ENCODE measurements at regions not wholly inside any gene's neighbourhood (a gene's known extent, or its start where the extent isn't known, plus 50 kb on each side); places are given as distances from the start of the nearest gene placed in this dataset.

- intact Hi-C loops (cut with micrococcal nuclease; ENCODE audit: unreplicated experiment): no loop called here
- H3K27ac ChIP-seq (ENCODE audit: low read depth, low read length, poor library complexity, severe bottlenecking): no peak overlapping the region
- no peak for TF ChIP-seq EZH2 (IDR thresholded peaks at IDR 0.05; ENCODE audit: borderline replicate concordance, low read depth, low read length, poor library complexity, severe bottlenecking)
- TF ChIP-seq, protein P1, sequence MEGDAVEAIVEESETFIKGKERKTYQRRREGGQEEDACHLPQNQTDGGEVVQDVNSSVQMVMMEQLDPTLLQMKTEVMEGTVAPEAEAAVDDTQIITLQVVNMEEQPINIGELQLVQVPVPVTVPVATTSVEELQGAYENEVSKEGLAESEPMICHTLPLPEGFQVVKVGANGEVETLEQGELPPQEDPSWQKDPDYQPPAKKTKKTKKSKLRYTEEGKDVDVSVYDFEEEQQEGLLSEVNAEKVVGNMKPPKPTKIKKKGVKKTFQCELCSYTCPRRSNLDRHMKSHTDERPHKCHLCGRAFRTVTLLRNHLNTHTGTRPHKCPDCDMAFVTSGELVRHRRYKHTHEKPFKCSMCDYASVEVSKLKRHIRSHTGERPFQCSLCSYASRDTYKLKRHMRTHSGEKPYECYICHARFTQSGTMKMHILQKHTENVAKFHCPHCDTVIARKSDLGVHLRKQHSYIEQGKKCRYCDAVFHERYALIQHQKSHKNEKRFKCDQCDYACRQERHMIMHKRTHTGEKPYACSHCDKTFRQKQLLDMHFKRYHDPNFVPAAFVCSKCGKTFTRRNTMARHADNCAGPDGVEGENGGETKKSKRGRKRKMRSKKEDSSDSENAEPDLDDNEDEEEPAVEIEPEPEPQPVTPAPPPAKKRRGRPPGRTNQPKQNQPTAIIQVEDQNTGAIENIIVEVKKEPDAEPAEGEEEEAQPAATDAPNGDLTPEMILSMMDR (conservative IDR thresholded peaks at IDR 0.05; ENCODE audit: low read depth, low read length): no peak
- no peaks in the 10 kb centered on the region for H3K9me3 ChIP-seq (ENCODE audit: low read depth, low read length, poor library complexity, severe bottlenecking)
- H3K36me3 ChIP-seq (ENCODE audit: insufficient read depth, low read length, poor library complexity, severe bottlenecking): no peaks in the 10 kb centered on the region
- no peak for DNase-seq (ENCODE audit: low spot score)
- no TSS peak for BruUV-seq (replicated peaks)
- ChIA-PET POLR2A (ENCODE audit: low non-redundant PET) (no interaction called here), CTCF (no interaction called here)
- no peaks in the 10 kb centered on the region for H3K27me3 ChIP-seq (replicated peaks; ENCODE audit: insufficient read depth, low read depth, low read length, poor library complexity)
- H3K4me3 ChIP-seq (ENCODE audit: low read depth, low read length, poor library complexity, severe bottlenecking): no peak overlapping the region
- no peaks in the 10 kb centered on the region for H3K4me1 ChIP-seq (ENCODE audit: insufficient read depth, low read length, poor library complexity, severe bottlenecking)
Observed at GRCh38 chr4:144868309-144868708, 222.4 kb downstream of the HHIP start.

DNA sequence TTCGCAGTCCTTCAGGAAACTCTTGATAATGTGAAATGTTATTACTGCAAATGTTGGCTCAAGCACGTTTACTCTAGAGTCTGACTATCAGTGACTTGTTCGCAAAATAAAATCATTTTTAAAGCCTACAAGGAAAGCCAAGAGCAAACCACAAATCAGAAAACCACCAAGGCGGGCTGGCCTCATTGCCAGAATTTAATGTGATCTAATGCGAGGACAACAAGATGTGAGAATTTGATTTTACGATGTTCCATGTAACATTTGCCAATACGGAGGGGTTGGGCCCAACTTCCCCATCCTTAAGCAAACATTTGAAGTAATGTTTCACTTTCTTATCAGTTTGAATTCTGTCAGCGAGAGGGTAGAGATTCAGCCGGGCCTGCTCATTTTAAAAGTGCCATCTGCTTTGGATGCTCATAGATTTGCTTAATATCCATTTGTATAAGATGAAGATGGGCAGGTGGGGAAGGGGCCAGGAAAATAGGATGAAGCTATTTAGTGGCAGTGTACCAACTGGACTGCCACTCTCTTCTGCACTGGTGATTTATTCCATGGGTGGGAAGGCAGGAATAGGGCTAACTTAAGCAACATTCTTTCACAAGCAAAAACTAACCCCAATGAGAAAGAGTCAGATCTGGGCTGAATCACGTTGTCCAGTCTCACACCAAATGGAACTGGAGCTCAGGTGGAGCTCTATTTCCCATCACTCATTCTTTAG lies 225.3 kb downstream of the ANAPC10 start:
- Histone ChIP-seq H3K4me1 (ENCODE audit: insufficient read depth, low read length, poor library complexity, severe bottlenecking) (no peaks in the 10 kb centered on the region), H3K9me3 (ENCODE audit: low read depth, low read length, poor library complexity, severe bottlenecking) (no peaks in the 10 kb centered on the region), H3K4me3 (ENCODE audit: low read depth, low read length, poor library complexity, severe bottlenecking) (no peak overlapping the region), H3K36me3 (ENCODE audit: insufficient read depth, low read length, poor library complexity, severe bottlenecking) (no peaks in the 10 kb centered on the region), H3K27ac (ENCODE audit: low read depth, low read length, poor library complexity, severe bottlenecking) (no peak overlapping the region), H3K27me3 (replicated peaks; ENCODE audit: insufficient read depth, low read depth, low read length, poor library complexity) (no peaks in the 10 kb centered on the region)
- DNase-seq (ENCODE audit: low spot score): no peak
- intact Hi-C loops (cut with micrococcal nuclease; ENCODE audit: unreplicated experiment): no loop called here
- POLR2A ChIA-PET (ENCODE audit: low non-redundant PET): no interaction called here
- no TSS peak for BruUV-seq (replicated peaks)
- no peak for TF ChIP-seq EZH2 (IDR thresholded peaks at IDR 0.05; ENCODE audit: borderline replicate concordance, low read depth, low read length, poor library complexity, severe bottlenecking)
- CTCF ChIA-PET: no interaction called here

GRCh38 chr4:144873226-144873990 lies 224.6 kb downstream of the ANAPC10 start:
- TF ChIP-seq EZH2 (IDR thresholded peaks at IDR 0.05; ENCODE audit: borderline replicate concordance, low read depth, low read length, poor library complexity, severe bottlenecking): no peak
- TF ChIP-seq, protein P1 (conservative IDR thresholded peaks at IDR 0.05; ENCODE audit: low read depth, low read length): no peak
- ChIA-PET CTCF (no interaction called here), POLR2A (ENCODE audit: low non-redundant PET) (no interaction called here)
- H3K36me3 ChIP-seq (ENCODE audit: insufficient read depth, low read length, poor library complexity, severe bottlenecking): no peaks in the 10 kb centered on the region
- no TSS peak for BruUV-seq (replicated peaks)
- no peak overlapping the region for H3K4me3 ChIP-seq (ENCODE audit: low read depth, low read length, poor library complexity, severe bottlenecking)
- H3K27me3 ChIP-seq (replicated peaks; ENCODE audit: insufficient read depth, low read depth, low read length, poor library complexity): no peaks in the 10 kb centered on the region
- H3K9me3 ChIP-seq (ENCODE audit: low read depth, low read length, poor library complexity, severe bottlenecking): no peaks in the 10 kb centered on the region
- H3K27ac ChIP-seq (ENCODE audit: low read depth, low read length, poor library complexity, severe bottlenecking): no peak overlapping the region
- intact Hi-C loops (cut with micrococcal nuclease; ENCODE audit: unreplicated experiment): no loop called here
- DNase-seq (ENCODE audit: low spot score): no peak
- no peaks in the 10 kb centered on the region for H3K4me1 ChIP-seq (ENCODE audit: insufficient read depth, low read length, poor library complexity, severe bottlenecking)

Measured in A673 (cell line).